Fibroblast of skin of right biceps (primary cell): ENCODE measurements at regions not wholly inside any gene's neighbourhood (a gene's known extent, or its start where the extent isn't known, plus 50 kb on each side); places are given as distances from the start of the nearest gene placed in this dataset.
"Not testable (repeated sequence)": the region's sequence is repeated elsewhere in the genome, so short reads cannot be mapped to it uniquely, and the experiment has no call there.

Source experiments
- DNase-seq: peaks from one replicate; pipeline ENCODE4 v3.0.0-alpha.2; 2013

- peak; percentile 54 for DNase-seq
Measured at GRCh38 chr13:85597790-85598500, 201.3 kb downstream of the SLITRK6 start.

- DNase-seq = no peak
Measured at GRCh38 chr13:85592211-85592610, 207.0 kb downstream of the SLITRK6 start.

GRCh38 chr13:85590231-85590931 is 208.8 kb downstream of the SLITRK6 start:
- peak; percentile 4 for DNase-seq

GRCh38 chr13:85589021-85589420 is 210.2 kb downstream of the SLITRK6 start:
- DNase-seq = no peak

- DNase-seq = no peak
Measured at GRCh38 chr13:85588359-85588758, 210.9 kb downstream of the SLITRK6 start.

GRCh38 chr13:85586856-85587255 is 212.4 kb downstream of the SLITRK6 start:
- no peak for DNase-seq

- peak; percentile 63 for DNase-seq
Measured at GRCh38 chr13:85586422-85586831, 212.8 kb downstream of the SLITRK6 start.

GRCh38 chr13:85582890-85583289 is 216.3 kb downstream of the SLITRK6 start:
- no peak for DNase-seq

GRCh38 chr13:85575110-85575509 is 224.1 kb downstream of the SLITRK6 start:
- no peak for DNase-seq

GRCh38 chr13:85567909-85568308 is 231.3 kb downstream of the SLITRK6 start:
- DNase-seq = no peak

GRCh38 chr13:85565652-85566051 is 233.6 kb downstream of the SLITRK6 start:
- no peak for DNase-seq

- no peak for DNase-seq
Measured at GRCh38 chr13:85564598-85564997, 234.6 kb downstream of the SLITRK6 start.

GRCh38 chr13:85562282-85562681 is 236.9 kb downstream of the SLITRK6 start:
- no peak for DNase-seq

GRCh38 chr13:85557691-85558467 is 241.3 kb downstream of the SLITRK6 start:
- DNase-seq = no peak

GRCh38 chr13:85551012-85551411 is 248.2 kb downstream of the SLITRK6 start:
- no peak for DNase-seq

- DNase-seq = no peak
Measured at GRCh38 chr13:85549819-85550218, 249.4 kb downstream of the SLITRK6 start.

GRCh38 chr13:85548845-85549244 is 250.4 kb downstream of the SLITRK6 start:
- not testable (repeated sequence) for DNase-seq

- no peak for DNase-seq
Measured at GRCh38 chr13:85545771-85546170, 253.4 kb downstream of the SLITRK6 start.

- no peak for DNase-seq
Measured at GRCh38 chr13:85544756-85545155, 254.5 kb downstream of the SLITRK6 start.

- DNase-seq = peak; percentile 18
Measured at GRCh38 chr13:85543144-85543543, 256.1 kb downstream of the SLITRK6 start.

GRCh38 chr13:85541476-85541875 is 257.7 kb downstream of the SLITRK6 start:
- DNase-seq = no peak

GRCh38 chr13:85538957-85539356 is 260.3 kb downstream of the SLITRK6 start:
- no peak for DNase-seq

GRCh38 chr13:85537601-85538000 is 261.6 kb downstream of the SLITRK6 start:
- DNase-seq = no peak

- no peak for DNase-seq
Measured at GRCh38 chr13:85536706-85537105, 262.5 kb downstream of the SLITRK6 start.
